ENCODE measurements at regions not wholly inside any gene's neighbourhood (a gene's known extent, or its start where the extent isn't known, plus 50 kb on each side); places are given as distances from the start of the nearest gene placed in this dataset.
"Not testable (repeated sequence)": the region's sequence is repeated elsewhere in the genome, so short reads cannot be mapped to it uniquely, and the experiment has no call there.

- not testable (repeated sequence) for DNase-seq (ENCODE audit: low spot score)
Observed at GRCh38 chr6:3672339-3672738, 79.2 kb downstream of the PXDC1 start.

- DNase-seq (ENCODE audit: low spot score): no peak
Observed at GRCh38 chr6:3671382-3671781, 80.1 kb downstream of the PXDC1 start.

GRCh38 chr6:3670356-3670755 is 81.2 kb downstream of the PXDC1 start:
- no peak for DNase-seq (ENCODE audit: low spot score)

GRCh38 chr6:3669916-3670315 is 81.6 kb downstream of the PXDC1 start:
- DNase-seq (ENCODE audit: low spot score): no peak

GRCh38 chr6:3665608-3666007 is 85.9 kb downstream of the PXDC1 start:
- DNase-seq (ENCODE audit: low spot score): no peak

GRCh38 chr6:3664625-3665041 is 86.9 kb downstream of the PXDC1 start:
- no peak for DNase-seq (ENCODE audit: low spot score)

- no peak for DNase-seq (ENCODE audit: low spot score)
Observed at GRCh38 chr6:3663811-3664210, 87.7 kb downstream of the PXDC1 start.

GRCh38 chr6:3663081-3663480 is 88.4 kb downstream of the PXDC1 start:
- no peak for DNase-seq (ENCODE audit: low spot score)

- no peak for DNase-seq (ENCODE audit: low spot score)
Observed at GRCh38 chr6:3661390-3661789, 90.1 kb downstream of the PXDC1 start.

GRCh38 chr6:3660473-3660872 is 91.0 kb downstream of the PXDC1 start:
- no peak for DNase-seq (ENCODE audit: low spot score)

GRCh38 chr6:3659748-3660147 is 91.8 kb downstream of the PXDC1 start:
- DNase-seq (ENCODE audit: low spot score): no peak

- DNase-seq (ENCODE audit: low spot score): no peak
Observed at GRCh38 chr6:3656076-3656475, 95.4 kb downstream of the PXDC1 start.

- peak; percentile 1 for DNase-seq (ENCODE audit: low spot score)
Observed at GRCh38 chr6:3654898-3655297, 96.6 kb downstream of the PXDC1 start.

- DNase-seq (ENCODE audit: low spot score): peak; percentile 2
Observed at GRCh38 chr6:3654436-3654835, 97.1 kb downstream of the PXDC1 start.

- no peak for DNase-seq (ENCODE audit: low spot score)
Observed at GRCh38 chr6:3653528-3654070, 97.9 kb downstream of the PXDC1 start.

- DNase-seq (ENCODE audit: low spot score): no peak
Observed at GRCh38 chr6:3651698-3652229, 99.7 kb downstream of the PXDC1 start.

- DNase-seq (ENCODE audit: low spot score): peak; percentile 2
Observed at GRCh38 chr6:3650959-3651697, 100.4 kb downstream of the PXDC1 start.

- peak; percentile 5 for DNase-seq (ENCODE audit: low spot score)
Observed at GRCh38 chr6:3650076-3650958, 101.2 kb downstream of the PXDC1 start.

- DNase-seq (ENCODE audit: low spot score): no peak
Observed at GRCh38 chr6:3648724-3649123, 102.8 kb downstream of the PXDC1 start.

GRCh38 chr6:3646616-3647362 is 104.7 kb downstream of the PXDC1 start:
- no peak for DNase-seq (ENCODE audit: low spot score)

- no peak for DNase-seq (ENCODE audit: low spot score)
Observed at GRCh38 chr6:3644739-3645012, 106.8 kb downstream of the PXDC1 start.
